NCI-H146 (cell line): ENCODE measurements at regions not wholly inside any gene's neighbourhood (a gene's known extent, or its start where the extent isn't known, plus 50 kb on each side); places are given as distances from the start of the nearest gene placed in this dataset.
"Not testable (repeated sequence)": the region's sequence is repeated elsewhere in the genome, so short reads cannot be mapped to it uniquely, and the experiment has no call there.

Experiments used
- DNase-seq: peaks from one replicate; lab custom pipeline; 2025; lab: John Stamatoyannopoulos, UW

- DNase-seq = no peak
Observed at GRCh38 chr5:25570067-25570583, 925.3 kb upstream of the CDH10 start.

GRCh38 chr5:25568989-25569625 is 924.3 kb upstream of the CDH10 start:
- no peak for DNase-seq

GRCh38 chr5:25568294-25568693 is 923.5 kb upstream of the CDH10 start:
- DNase-seq = no peak

- no peak for DNase-seq
Observed at GRCh38 chr5:25567881-25568280, 923.1 kb upstream of the CDH10 start.

GRCh38 chr5:25562656-25563055 is 917.9 kb upstream of the CDH10 start:
- no peak for DNase-seq

GRCh38 chr5:25554077-25554476 is 909.3 kb upstream of the CDH10 start:
- DNase-seq = no peak

GRCh38 chr5:25552871-25553481 is 908.2 kb upstream of the CDH10 start:
- DNase-seq = no peak

- DNase-seq = no peak
Observed at GRCh38 chr5:25550793-25551192, 906.0 kb upstream of the CDH10 start.

- peak; percentile 15 for DNase-seq
Observed at GRCh38 chr5:25544652-25545249, 900.0 kb upstream of the CDH10 start.

GRCh38 chr5:25540628-25541027 is 895.9 kb upstream of the CDH10 start:
- DNase-seq = no peak

GRCh38 chr5:25539536-25539935 is 894.8 kb upstream of the CDH10 start:
- DNase-seq = no peak

- DNase-seq = not testable (repeated sequence)
Observed at GRCh38 chr5:25536461-25536860, 891.7 kb upstream of the CDH10 start.

GRCh38 chr5:25516141-25516540 is 871.4 kb upstream of the CDH10 start:
- DNase-seq = no peak

- DNase-seq = no peak
Observed at GRCh38 chr5:25515525-25515924, 870.7 kb upstream of the CDH10 start.

GRCh38 chr5:25510692-25511091 is 865.9 kb upstream of the CDH10 start:
- not testable (repeated sequence) for DNase-seq

- not testable (repeated sequence) for DNase-seq
Observed at GRCh38 chr5:25508011-25508410, 863.2 kb upstream of the CDH10 start.

- DNase-seq = no peak
Observed at GRCh38 chr5:25500635-25501034, 855.9 kb upstream of the CDH10 start.

GRCh38 chr5:25489834-25490538 is 845.2 kb upstream of the CDH10 start:
- no peak for DNase-seq

- DNase-seq = no peak
Observed at GRCh38 chr5:25488119-25488518, 843.3 kb upstream of the CDH10 start.

- no peak for DNase-seq
Observed at GRCh38 chr5:25484391-25484790, 839.6 kb upstream of the CDH10 start.

GRCh38 chr5:25481463-25481862 is 836.7 kb upstream of the CDH10 start:
- peak; percentile 9 for DNase-seq

- DNase-seq = no peak
Observed at GRCh38 chr5:25459082-25459481, 814.3 kb upstream of the CDH10 start.

- DNase-seq = no peak
Observed at GRCh38 chr5:25458628-25459027, 813.9 kb upstream of the CDH10 start.
